ENCODE measurements at regions not wholly inside any gene's neighbourhood (a gene's known extent, or its start where the extent isn't known, plus 50 kb on each side); places are given as distances from the start of the nearest gene placed in this dataset.

GRCh38 chr6:156175971-156176421 lies 601.2 kb upstream of the ARID1B start:
- peak; percentile 0 for DNase-seq
- in situ Hi-C loops (cut with HindIII; ENCODE audit: low pct_ligation_motif_present, low pct_unique_long_range_greater_than_20kb, low sequenced_read_pairs), result no loop called here

GRCh38 chr6:156175433-156175832 lies 601.7 kb upstream of the ARID1B start:
- no peak for DNase-seq
- in situ Hi-C loops (cut with HindIII; ENCODE audit: low pct_ligation_motif_present, low pct_unique_long_range_greater_than_20kb, low sequenced_read_pairs), result no loop called here

GRCh38 chr6:156174031-156174890 lies 602.9 kb upstream of the ARID1B start:
- in situ Hi-C loops (cut with HindIII; ENCODE audit: low pct_ligation_motif_present, low pct_unique_long_range_greater_than_20kb, low sequenced_read_pairs), result no loop called here
- no peak for DNase-seq

- DNase-seq, result no peak
- in situ Hi-C loops (cut with HindIII; ENCODE audit: low pct_ligation_motif_present, low pct_unique_long_range_greater_than_20kb, low sequenced_read_pairs), result no loop called here
Measured at GRCh38 chr6:156169371-156169770, 607.8 kb upstream of the ARID1B start.

- DNase-seq, result no peak
- in situ Hi-C loops (cut with HindIII; ENCODE audit: low pct_ligation_motif_present, low pct_unique_long_range_greater_than_20kb, low sequenced_read_pairs), result no loop called here
Measured at GRCh38 chr6:156167625-156168071, 609.5 kb upstream of the ARID1B start.

- in situ Hi-C loops (cut with HindIII; ENCODE audit: low pct_ligation_motif_present, low pct_unique_long_range_greater_than_20kb, low sequenced_read_pairs), result no loop called here
- DNase-seq, result no peak
Measured at GRCh38 chr6:156167016-156167624, 610.1 kb upstream of the ARID1B start.

- no peak for DNase-seq
- in situ Hi-C loops (cut with HindIII; ENCODE audit: low pct_ligation_motif_present, low pct_unique_long_range_greater_than_20kb, low sequenced_read_pairs), result no loop called here
Measured at GRCh38 chr6:156166093-156166492, 611.1 kb upstream of the ARID1B start.

- no peak for DNase-seq
- in situ Hi-C loops (cut with HindIII; ENCODE audit: low pct_ligation_motif_present, low pct_unique_long_range_greater_than_20kb, low sequenced_read_pairs), result no loop called here
Measured at GRCh38 chr6:156164701-156165452, 612.3 kb upstream of the ARID1B start.

- DNase-seq, result no peak
- in situ Hi-C loops (cut with HindIII; ENCODE audit: low pct_ligation_motif_present, low pct_unique_long_range_greater_than_20kb, low sequenced_read_pairs), result no loop called here
Measured at GRCh38 chr6:156163311-156163710, 613.9 kb upstream of the ARID1B start.

- in situ Hi-C loops (cut with HindIII; ENCODE audit: low pct_ligation_motif_present, low pct_unique_long_range_greater_than_20kb, low sequenced_read_pairs), result no loop called here
- DNase-seq, result no peak
Measured at GRCh38 chr6:156161471-156161870, 615.7 kb upstream of the ARID1B start.

GRCh38 chr6:156160795-156161165 lies 616.4 kb upstream of the ARID1B start:
- DNase-seq, result no peak
- in situ Hi-C loops (cut with HindIII; ENCODE audit: low pct_ligation_motif_present, low pct_unique_long_range_greater_than_20kb, low sequenced_read_pairs), result no loop called here

GRCh38 chr6:156160007-156160794 lies 617.0 kb upstream of the ARID1B start:
- in situ Hi-C loops (cut with HindIII; ENCODE audit: low pct_ligation_motif_present, low pct_unique_long_range_greater_than_20kb, low sequenced_read_pairs), result no loop called here
- no peak for DNase-seq

GRCh38 chr6:156154896-156155295 lies 622.3 kb upstream of the ARID1B start:
- in situ Hi-C loops (cut with HindIII; ENCODE audit: low pct_ligation_motif_present, low pct_unique_long_range_greater_than_20kb, low sequenced_read_pairs), result no loop called here
- no peak for DNase-seq

GRCh38 chr6:156150391-156150790 lies 626.8 kb upstream of the ARID1B start:
- in situ Hi-C loops (cut with HindIII; ENCODE audit: low pct_ligation_motif_present, low pct_unique_long_range_greater_than_20kb, low sequenced_read_pairs), result no loop called here
- DNase-seq, result no peak

- in situ Hi-C loops (cut with HindIII; ENCODE audit: low pct_ligation_motif_present, low pct_unique_long_range_greater_than_20kb, low sequenced_read_pairs), result no loop called here
- no peak for DNase-seq
Measured at GRCh38 chr6:156146891-156147290, 630.3 kb upstream of the ARID1B start.

- no peak for DNase-seq
- in situ Hi-C loops (cut with HindIII; ENCODE audit: low pct_ligation_motif_present, low pct_unique_long_range_greater_than_20kb, low sequenced_read_pairs), result no loop called here
Measured at GRCh38 chr6:156131221-156131903, 645.8 kb upstream of the ARID1B start.

- in situ Hi-C loops (cut with HindIII; ENCODE audit: low pct_ligation_motif_present, low pct_unique_long_range_greater_than_20kb, low sequenced_read_pairs), result no loop called here
- DNase-seq, result no peak
Measured at GRCh38 chr6:156126535-156126934, 650.6 kb upstream of the ARID1B start.

GRCh38 chr6:156125844-156126243 lies 651.3 kb upstream of the ARID1B start:
- in situ Hi-C loops (cut with HindIII; ENCODE audit: low pct_ligation_motif_present, low pct_unique_long_range_greater_than_20kb, low sequenced_read_pairs), result no loop called here
- DNase-seq, result no peak
